ENCODE measurements at regions not wholly inside any gene's neighbourhood (a gene's known extent, or its start where the extent isn't known, plus 50 kb on each side); places are given as distances from the start of the nearest gene placed in this dataset.

DNA sequence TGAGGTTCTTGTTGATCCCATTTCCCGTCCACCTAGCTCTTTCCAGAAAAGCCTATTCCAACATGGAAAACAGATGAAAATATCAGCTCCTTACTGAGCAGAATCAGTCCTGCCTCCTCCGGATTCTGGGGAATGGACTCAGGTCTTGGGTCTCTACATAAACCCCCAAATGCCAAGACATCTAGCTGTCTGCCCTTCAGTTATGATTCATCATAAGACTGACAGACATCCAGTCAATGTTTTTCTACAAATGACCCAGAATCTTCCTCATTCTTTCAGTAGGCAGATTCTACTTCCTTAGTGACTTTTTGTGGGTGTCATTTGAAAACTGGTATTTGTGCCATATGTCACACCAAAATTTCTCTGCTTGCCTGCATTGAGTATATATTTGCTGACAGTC is 103.0 kb upstream of the TGFBR2 start:
- WGBS, 2 experiments: 93 to 94% methylated on average over 2 of the region's 2 CpGs
- Histone ChIP-seq H3K36me3 (ENCODE audit: control insufficient read depth, insufficient read depth, low read length) (no peaks in the 10 kb centered on the region), H3K27ac (ENCODE audit: insufficient read depth, low read depth, low read length, poor library complexity, severe bottlenecking) (no peak overlapping the region), H3K9me3 (ENCODE audit: control insufficient read depth, low read length) (no peaks in the 10 kb centered on the region), H3K4me1 (ENCODE audit: control insufficient read depth, insufficient read depth, low read length) (no peaks in the 10 kb centered on the region), H3K4me3 (ENCODE audit: insufficient read depth, low read depth, low read length) (no peak overlapping the region), H3K27me3 (ENCODE audit: control insufficient read depth, insufficient read depth, low read length, poor library complexity, severe bottlenecking) (no peaks in the 10 kb centered on the region)

DNA sequence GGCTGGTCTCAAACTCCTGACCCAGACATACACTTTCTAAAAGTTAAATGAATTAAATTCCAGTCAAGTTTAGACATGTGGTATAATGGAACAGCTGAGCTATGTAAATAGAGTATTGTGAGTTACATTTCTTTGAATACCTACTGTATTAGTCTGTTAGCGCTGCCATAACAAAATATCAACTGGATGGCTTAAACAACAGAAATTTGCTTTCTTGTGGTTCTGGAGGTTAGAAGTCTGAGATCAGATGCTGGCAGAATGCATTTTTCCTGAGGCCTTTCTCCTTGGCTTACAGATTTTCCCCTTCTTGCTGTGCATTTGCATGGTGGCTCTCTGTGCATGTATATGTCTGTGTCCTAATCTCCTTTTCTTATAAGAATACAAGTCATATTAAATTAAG is 101.5 kb upstream of the TGFBR2 start:
- H3K4me3 ChIP-seq (ENCODE audit: insufficient read depth, low read depth, low read length): no peak overlapping the region
- 95 to 100% methylated on average over 1 of the region's 1 CpG for WGBS, 2 experiments
- no peaks in the 10 kb centered on the region for H3K27me3 ChIP-seq (ENCODE audit: control insufficient read depth, insufficient read depth, low read length, poor library complexity, severe bottlenecking)
- H3K9me3 ChIP-seq (ENCODE audit: control insufficient read depth, low read length): no peaks in the 10 kb centered on the region
- H3K27ac ChIP-seq (ENCODE audit: insufficient read depth, low read depth, low read length, poor library complexity, severe bottlenecking): no peak overlapping the region
- no peaks in the 10 kb centered on the region for H3K4me1 ChIP-seq (ENCODE audit: control insufficient read depth, insufficient read depth, low read length)
- H3K36me3 ChIP-seq (ENCODE audit: control insufficient read depth, insufficient read depth, low read length): no peaks in the 10 kb centered on the region

DNA sequence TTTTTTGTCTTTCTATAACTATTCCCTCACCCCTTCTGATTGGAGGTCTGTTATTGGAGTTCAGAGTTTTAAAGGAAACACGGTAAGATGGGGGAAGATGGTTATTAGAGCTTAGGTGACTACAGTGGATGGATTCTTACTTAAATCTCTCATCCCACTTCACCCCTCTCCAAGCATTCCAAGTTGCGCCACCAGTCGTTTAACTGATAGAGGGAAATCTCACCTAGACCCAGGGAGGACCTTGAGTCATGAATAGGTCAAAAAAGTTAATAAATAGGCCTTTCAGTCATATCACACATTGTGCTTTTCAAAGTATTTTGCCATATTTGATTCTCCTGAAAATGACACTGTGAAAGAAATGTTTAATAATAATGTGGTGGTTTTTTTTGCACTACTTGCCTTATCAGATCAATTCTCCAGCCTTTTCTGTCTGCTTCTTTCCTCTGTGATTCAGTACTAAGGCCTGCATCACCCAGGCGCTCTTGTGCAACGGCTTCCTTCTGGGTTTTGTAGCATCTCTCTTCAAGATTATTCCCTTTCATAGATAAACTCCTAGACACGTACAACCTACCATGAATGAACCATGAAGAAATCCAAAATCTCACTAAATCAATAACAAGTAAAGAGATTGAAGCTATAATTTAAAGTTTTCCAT is 100.4 kb upstream of the TGFBR2 start:
- H3K4me3 ChIP-seq (ENCODE audit: insufficient read depth, low read depth, low read length): no peak overlapping the region
- no peak overlapping the region for H3K27ac ChIP-seq (ENCODE audit: insufficient read depth, low read depth, low read length, poor library complexity, severe bottlenecking)
- H3K9me3 ChIP-seq (ENCODE audit: control insufficient read depth, low read length): no peaks in the 10 kb centered on the region
- no peaks in the 10 kb centered on the region for H3K36me3 ChIP-seq (ENCODE audit: control insufficient read depth, insufficient read depth, low read length)
- no peaks in the 10 kb centered on the region for H3K4me1 ChIP-seq (ENCODE audit: control insufficient read depth, insufficient read depth, low read length)
- 82 to 98% methylated on average over 3 to 5 of the region's 6 CpGs for WGBS, 2 experiments
- H3K27me3 ChIP-seq (ENCODE audit: control insufficient read depth, insufficient read depth, low read length, poor library complexity, severe bottlenecking): no peaks in the 10 kb centered on the region

DNA sequence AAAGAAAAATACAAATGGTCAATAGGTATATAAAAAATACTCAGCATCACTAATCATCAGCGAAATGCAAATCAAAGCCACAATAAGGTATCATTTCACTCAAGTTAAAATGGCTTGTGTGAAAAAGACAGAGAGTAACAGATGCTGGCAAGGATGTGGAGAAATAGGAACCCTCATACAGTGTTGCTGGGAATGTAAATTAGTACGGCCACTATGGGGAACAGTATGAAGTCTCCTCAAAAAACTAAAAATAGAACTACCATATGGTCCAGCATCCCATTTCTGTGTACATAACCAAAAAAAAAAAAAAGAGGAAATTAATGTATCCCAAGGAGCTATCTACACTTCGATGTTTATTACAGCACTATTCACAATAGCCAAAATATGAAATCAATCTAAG is 98.1 kb upstream of the TGFBR2 start:
- Histone ChIP-seq H3K27me3 (ENCODE audit: control insufficient read depth, insufficient read depth, low read length, poor library complexity, severe bottlenecking) (no peaks in the 10 kb centered on the region), H3K27ac (ENCODE audit: insufficient read depth, low read depth, low read length, poor library complexity, severe bottlenecking) (no peak overlapping the region), H3K36me3 (ENCODE audit: control insufficient read depth, insufficient read depth, low read length) (no peaks in the 10 kb centered on the region), H3K4me3 (ENCODE audit: insufficient read depth, low read depth, low read length) (no peak overlapping the region), H3K9me3 (ENCODE audit: control insufficient read depth, low read length) (no peaks in the 10 kb centered on the region), H3K4me1 (ENCODE audit: control insufficient read depth, insufficient read depth, low read length) (no peaks in the 10 kb centered on the region)
- WGBS, 2 experiments: 67 to 88% methylated on average over 1 to 2 of the region's 3 CpGs

GRCh38 chr3:30510596-30510995 is 95.8 kb upstream of the TGFBR2 start:
- H3K4me3 ChIP-seq (ENCODE audit: insufficient read depth, low read depth, low read length): no peak overlapping the region
- H3K4me1 ChIP-seq (ENCODE audit: control insufficient read depth, insufficient read depth, low read length): no peaks in the 10 kb centered on the region
- 93 to 100% methylated on average over 1 of the region's 3 CpGs for WGBS, 2 experiments
- H3K27ac ChIP-seq (ENCODE audit: insufficient read depth, low read depth, low read length, poor library complexity, severe bottlenecking): no peak overlapping the region
- H3K36me3 ChIP-seq (ENCODE audit: control insufficient read depth, insufficient read depth, low read length): no peaks in the 10 kb centered on the region
- H3K9me3 ChIP-seq (ENCODE audit: control insufficient read depth, low read length): no peaks in the 10 kb centered on the region
- no peaks in the 10 kb centered on the region for H3K27me3 ChIP-seq (ENCODE audit: control insufficient read depth, insufficient read depth, low read length, poor library complexity, severe bottlenecking)

DNA sequence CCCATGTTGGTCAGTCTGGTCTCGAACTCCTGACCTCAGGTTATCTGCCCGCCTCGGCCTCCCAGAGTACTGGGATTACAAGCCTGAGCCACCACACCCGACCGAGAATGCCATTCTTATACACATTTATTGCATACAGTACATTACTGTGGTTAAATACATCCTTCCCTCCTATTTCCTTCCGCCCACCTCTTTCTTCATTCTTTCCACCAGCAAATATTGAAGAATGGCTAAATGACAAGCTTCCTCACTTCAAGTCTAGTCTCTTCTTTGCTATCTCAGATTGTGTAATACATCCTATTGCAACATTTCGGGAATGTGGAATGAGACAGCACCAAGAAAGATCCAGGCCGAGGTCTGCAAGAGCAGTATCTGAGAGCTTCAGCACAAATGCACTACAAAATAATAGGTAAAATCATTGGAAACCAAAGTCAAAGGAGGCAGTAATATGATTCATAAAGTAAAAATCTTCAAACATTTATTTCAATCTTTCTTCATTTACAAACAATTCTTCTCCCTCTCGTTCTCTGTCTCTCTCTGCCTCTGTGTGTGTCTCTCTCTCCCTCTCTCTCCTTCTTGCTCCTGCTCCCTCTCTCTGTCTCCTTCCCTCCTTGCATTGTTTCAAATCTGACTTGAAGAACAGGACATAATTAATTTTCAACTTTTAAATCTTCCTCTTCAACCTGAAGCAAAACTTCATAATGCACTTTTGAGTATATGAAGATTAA is 94.7 kb upstream of the TGFBR2 start:
- no peak overlapping the region for H3K27ac ChIP-seq (ENCODE audit: insufficient read depth, low read depth, low read length, poor library complexity, severe bottlenecking)

DNA sequence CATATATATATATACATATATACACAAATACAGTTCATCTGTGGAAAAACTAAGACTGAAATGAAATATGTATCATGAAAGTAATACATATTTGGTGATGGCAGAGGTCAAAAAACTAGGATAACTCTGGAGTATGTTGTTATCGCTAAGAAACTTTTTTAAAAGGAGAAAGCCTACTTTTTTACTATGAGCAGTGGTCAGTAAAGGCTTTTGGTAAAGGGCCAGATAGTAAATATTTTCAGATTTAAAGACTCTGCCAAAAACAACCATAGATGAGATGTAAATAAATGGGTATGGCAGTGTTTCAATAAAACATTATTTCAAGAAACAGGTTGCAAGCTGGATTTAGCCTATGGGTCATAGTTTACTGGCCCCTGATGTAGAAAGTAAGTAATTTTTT is 93.8 kb upstream of the TGFBR2 start:
- Histone ChIP-seq H3K27me3 (ENCODE audit: control insufficient read depth, insufficient read depth, low read length, poor library complexity, severe bottlenecking) (no peaks in the 10 kb centered on the region), H3K4me1 (ENCODE audit: control insufficient read depth, insufficient read depth, low read length) (no peaks in the 10 kb centered on the region), H3K36me3 (ENCODE audit: control insufficient read depth, insufficient read depth, low read length) (no peaks in the 10 kb centered on the region), H3K4me3 (ENCODE audit: insufficient read depth, low read depth, low read length) (no peak overlapping the region), H3K9me3 (ENCODE audit: control insufficient read depth, low read length) (no peaks in the 10 kb centered on the region), H3K27ac (ENCODE audit: insufficient read depth, low read depth, low read length, poor library complexity, severe bottlenecking) (no peak overlapping the region)
- 96 to 100% methylated on average over 1 of the region's 1 CpG for WGBS, 2 experiments

More for the DNA sequence above, 94.7 kb upstream of the TGFBR2 start:
- H3K4me1 ChIP-seq (ENCODE audit: control insufficient read depth, insufficient read depth, low read length): no peaks in the 10 kb centered on the region
- H3K4me3 ChIP-seq (ENCODE audit: insufficient read depth, low read depth, low read length): no peak overlapping the region
- H3K27me3 ChIP-seq (ENCODE audit: control insufficient read depth, insufficient read depth, low read length, poor library complexity, severe bottlenecking): no peaks in the 10 kb centered on the region
- 91 to 95% methylated on average over 9 of the region's 9 CpGs for WGBS, 2 experiments
- no peaks in the 10 kb centered on the region for H3K36me3 ChIP-seq (ENCODE audit: control insufficient read depth, insufficient read depth, low read length)
- no peaks in the 10 kb centered on the region for H3K9me3 ChIP-seq (ENCODE audit: control insufficient read depth, low read length)

- no peak overlapping the region for H3K27ac ChIP-seq (ENCODE audit: insufficient read depth, low read depth, low read length, poor library complexity, severe bottlenecking)
These were observed 92.8 kb upstream of the TGFBR2 start for GRCh38 chr3:30513374-30514152.

DNA sequence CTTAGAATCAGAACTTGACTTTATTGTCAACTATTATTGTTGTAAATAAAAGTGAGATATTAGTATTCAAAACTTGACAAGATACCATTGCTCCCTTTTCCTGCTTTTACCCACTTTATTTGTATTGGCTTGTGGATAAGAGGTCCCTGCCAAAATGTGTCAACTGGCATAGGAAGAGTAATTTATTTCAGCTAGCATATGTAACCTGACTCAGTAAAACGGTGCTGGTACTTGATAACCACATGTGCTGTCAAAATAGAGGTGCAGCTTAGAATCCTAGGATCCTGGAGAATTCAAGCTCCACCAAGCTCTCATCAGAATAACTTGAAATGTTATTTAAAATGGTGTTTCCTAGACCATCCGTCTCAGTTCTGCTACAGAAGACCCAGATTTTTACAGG is 90.2 kb upstream of the TGFBR2 start:
- Histone ChIP-seq H3K27ac (ENCODE audit: insufficient read depth, low read depth, low read length, poor library complexity, severe bottlenecking) (no peak overlapping the region), H3K9me3 (ENCODE audit: control insufficient read depth, low read length) (no peaks in the 10 kb centered on the region), H3K36me3 (ENCODE audit: control insufficient read depth, insufficient read depth, low read length) (no peaks in the 10 kb centered on the region), H3K4me3 (ENCODE audit: insufficient read depth, low read depth, low read length) (no peak overlapping the region), H3K4me1 (ENCODE audit: control insufficient read depth, insufficient read depth, low read length) (no peaks in the 10 kb centered on the region), H3K27me3 (ENCODE audit: control insufficient read depth, insufficient read depth, low read length, poor library complexity, severe bottlenecking) (no peaks in the 10 kb centered on the region)
- whole genome bisulfite sequencing, 2 experiments: 90 to 91% methylated on average over 2 of the region's 2 CpGs

More at GRCh38 chr3:30513374-30514152, 92.8 kb upstream of the TGFBR2 start:
- no peaks in the 10 kb centered on the region for H3K4me1 ChIP-seq (ENCODE audit: control insufficient read depth, insufficient read depth, low read length)
- H3K4me3 ChIP-seq (ENCODE audit: insufficient read depth, low read depth, low read length): no peak overlapping the region
- H3K36me3 ChIP-seq (ENCODE audit: control insufficient read depth, insufficient read depth, low read length): no peaks in the 10 kb centered on the region
- H3K27me3 ChIP-seq (ENCODE audit: control insufficient read depth, insufficient read depth, low read length, poor library complexity, severe bottlenecking): no peaks in the 10 kb centered on the region
- no peaks in the 10 kb centered on the region for H3K9me3 ChIP-seq (ENCODE audit: control insufficient read depth, low read length)
- 95 to 96% methylated on average over 4 of the region's 4 CpGs for WGBS, 2 experiments

DNA sequence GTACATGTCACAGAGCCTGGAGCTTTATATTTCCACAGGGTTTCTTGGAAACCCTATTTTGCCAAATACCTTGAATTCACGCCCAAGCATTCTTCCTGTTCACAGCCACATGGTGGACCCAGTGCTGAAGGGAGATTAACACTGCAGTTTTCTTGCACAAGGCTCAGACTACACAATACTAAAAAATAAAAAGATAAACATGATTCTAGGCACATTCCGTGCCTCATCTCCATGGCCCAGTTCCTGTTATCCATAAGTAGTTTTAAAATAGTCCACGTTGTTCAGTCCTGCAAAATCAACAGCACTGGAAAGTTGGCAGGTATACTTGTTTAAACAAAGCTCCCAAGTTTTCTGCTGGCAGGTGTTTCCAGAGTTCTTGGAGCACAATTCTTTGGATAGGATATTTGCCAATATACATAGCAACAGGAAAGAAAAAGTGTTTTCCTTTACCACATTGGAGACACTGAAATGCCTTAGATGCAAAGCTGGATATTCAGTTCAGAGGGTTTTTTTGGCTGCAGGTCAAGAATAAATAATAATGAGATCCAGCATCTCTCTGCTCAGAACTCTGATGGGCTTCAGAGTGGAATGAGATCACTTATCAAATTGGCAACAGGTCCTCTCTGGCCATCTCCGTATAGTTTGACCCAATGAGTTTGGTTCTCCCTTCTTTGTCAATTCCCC is 88.1 kb upstream of the TGFBR2 start:
- 94 to 97% methylated on average over 4 of the region's 4 CpGs for WGBS, 2 experiments
- H3K9me3 ChIP-seq (ENCODE audit: control insufficient read depth, low read length): no peaks in the 10 kb centered on the region

More for the DNA sequence above, 88.1 kb upstream of the TGFBR2 start:
- Histone ChIP-seq H3K4me3 (ENCODE audit: insufficient read depth, low read depth, low read length) (no peak overlapping the region), H3K27ac (ENCODE audit: insufficient read depth, low read depth, low read length, poor library complexity, severe bottlenecking) (no peak overlapping the region), H3K4me1 (ENCODE audit: control insufficient read depth, insufficient read depth, low read length) (no peaks in the 10 kb centered on the region), H3K27me3 (ENCODE audit: control insufficient read depth, insufficient read depth, low read length, poor library complexity, severe bottlenecking) (no peaks in the 10 kb centered on the region), H3K36me3 (ENCODE audit: control insufficient read depth, insufficient read depth, low read length) (no peaks in the 10 kb centered on the region)
